Right atrium auricular region (tissue), 2 donors: ENCODE measurements at regions not wholly inside any gene's neighbourhood (a gene's known extent, or its start where the extent isn't known, plus 50 kb on each side); places are given as distances from the start of the nearest gene placed in this dataset.

Source experiments
- DNase-seq: peaks from one replicate; pipeline ENCODE4 v3.0.0-alpha.2; 2019; ENCODE audit warnings: low spot score
- H3K27ac ChIP-seq, 2 donors: fragments of 200-600 bp; sonication (generic); 1 replicate in 1 of 2; 2 replicates in 1 of 2; pipeline ENCODE4 v1.5.1; 2016 to 2019
- H3K27me3 ChIP-seq, 2 donors: fragments of 200-600 bp; sonication (generic); one replicate each; pipeline versions ENCODE4 v1.5.1 to v1.6.0; 2017 to 2019
- H3K36me3 ChIP-seq: fragments of 200-600 bp; sonication (generic); one replicate; pipeline ENCODE4 v1.5.1; 2016
- H3K4me1 ChIP-seq, 2 donors: fragments of 200-600 bp; sonication (generic); one replicate each; pipeline versions ENCODE4 v1.5.1 to v1.6.0; 2017 to 2019
- H3K4me3 ChIP-seq, 2 donors: fragments of 200-600 bp; sonication (generic); 1 replicate in 1 of 2; 2 replicates in 1 of 2; pipeline ENCODE4 v1.5.1; 2017 to 2019; ENCODE audit warnings: mild to moderate bottlenecking in 1 of 2, moderate library complexity in 1 of 2
- H3K9me3 ChIP-seq, 2 donors: fragments of 200-600 bp; sonication (generic); one replicate each; pipeline ENCODE4 v1.5.1; 2019
- CTCF ChIP-seq, 2 donors: fragments of 200-600 bp; sonication (generic); IDR thresholded peaks; one replicate each; pipeline ENCODE4 v1.5.1; 2019; ENCODE audit warnings: antibody characterized with exemption in 2 of 2

DNA sequence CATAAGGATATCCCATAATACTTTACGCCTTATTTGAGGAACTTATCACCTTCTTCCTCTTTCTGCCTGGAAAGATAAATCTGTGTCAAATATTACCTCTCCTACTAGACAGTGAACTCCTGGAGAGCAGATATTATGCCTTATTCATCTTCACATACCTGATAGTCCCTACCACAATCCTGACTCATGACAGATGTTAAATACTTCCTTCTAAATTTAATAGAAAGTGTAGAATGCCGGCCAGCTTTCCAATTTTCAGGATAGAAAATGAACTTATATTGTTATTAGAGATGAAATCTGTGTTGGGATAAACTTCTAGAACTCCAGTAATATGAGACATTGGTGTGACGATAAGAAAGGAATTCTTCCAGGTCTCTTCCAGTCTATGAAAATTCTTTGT, 89.0 kb downstream of the GCNT4 start:
- Histone ChIP-seq H3K27ac (no peak overlapping the region), H3K4me3 (no peak overlapping the region), H3K4me1 (no peaks in the 10 kb centered on the region), H3K36me3 (no peaks in the 10 kb centered on the region), H3K9me3 (no peaks in the 10 kb centered on the region), H3K27me3 (no peaks in the 10 kb centered on the region)
- no peak for DNase-seq
- no peak for TF ChIP-seq CTCF (IDR thresholded peaks at IDR 0.05)

DNA sequence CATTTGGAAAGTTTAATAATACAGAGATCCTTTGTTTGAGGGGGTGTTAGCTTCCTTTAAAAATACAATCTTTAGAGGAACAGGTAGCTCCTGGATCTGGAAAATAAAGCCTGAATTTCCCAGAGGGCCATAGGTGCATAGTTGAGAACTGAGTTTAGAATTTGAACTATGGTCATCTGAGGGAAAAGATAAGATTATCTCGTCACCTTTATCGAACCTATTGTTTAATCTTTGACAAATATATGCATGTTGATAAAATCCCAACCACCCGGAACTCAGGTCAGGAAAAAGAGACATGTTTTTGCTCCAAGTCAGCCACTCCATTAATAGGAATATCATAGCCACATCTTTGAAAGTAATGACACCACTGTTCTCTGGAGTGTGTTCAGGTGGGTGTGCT, 91.7 kb upstream of the FAM169A start:
- Histone ChIP-seq H3K27me3 (no peaks in the 10 kb centered on the region), H3K4me3 (no peak overlapping the region), H3K36me3 (no peaks in the 10 kb centered on the region), H3K27ac (no peak overlapping the region), H3K4me1 (no peaks in the 10 kb centered on the region), H3K9me3 (peaks cover 0 to 4% of the 10 kb centered on the region in 2 donors)
- TF ChIP-seq CTCF (IDR thresholded peaks at IDR 0.05): no peak
- no peak for DNase-seq

GRCh38 chr5:74957029-74957784, 91.0 kb upstream of the FAM169A start:
- no peaks in the 10 kb centered on the region for H3K36me3 ChIP-seq
- no peak overlapping the region for H3K27ac ChIP-seq
- H3K27me3 ChIP-seq: no peaks in the 10 kb centered on the region
- no peak overlapping the region for H3K4me3 ChIP-seq
- DNase-seq: no peak
- peaks cover 0 to 4% of the 10 kb centered on the region in 2 donors for H3K9me3 ChIP-seq
- H3K4me1 ChIP-seq: no peaks in the 10 kb centered on the region
- TF ChIP-seq CTCF (IDR thresholded peaks at IDR 0.05): no peak

- Histone ChIP-seq H3K4me3 (no peak overlapping the region), H3K36me3 (no peaks in the 10 kb centered on the region), H3K9me3 (peaks cover 0 to 4% of the 10 kb centered on the region in 2 donors), H3K4me1 (no peaks in the 10 kb centered on the region), H3K27ac (no peak overlapping the region), H3K27me3 (no peaks in the 10 kb centered on the region)
- no peak for DNase-seq
- TF ChIP-seq CTCF (IDR thresholded peaks at IDR 0.05): no peak
Measured at GRCh38 chr5:74956278-74956677, 90.1 kb upstream of the FAM169A start.

DNA sequence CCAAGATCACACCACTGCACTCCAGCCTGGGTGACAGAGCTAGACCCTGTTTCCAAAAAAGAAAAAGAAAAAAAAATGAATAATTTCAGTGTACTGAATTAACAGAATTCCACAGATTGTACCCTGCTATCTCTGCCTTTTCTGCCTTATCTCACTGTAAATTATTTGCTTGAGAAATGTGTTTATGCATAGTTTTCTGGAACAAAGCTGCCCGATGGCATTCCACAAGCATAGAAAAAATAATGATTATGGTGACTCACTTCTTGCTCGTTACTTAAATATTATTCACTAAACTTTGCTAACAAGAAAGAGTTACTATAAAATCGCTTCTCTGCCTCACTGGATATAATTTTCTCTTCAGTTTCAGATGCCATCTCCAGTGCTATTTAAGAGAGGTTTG, 88.7 kb upstream of the FAM169A start:
- Histone ChIP-seq H3K27me3 (no peaks in the 10 kb centered on the region), H3K4me1 (no peaks in the 10 kb centered on the region), H3K36me3 (no peaks in the 10 kb centered on the region), H3K4me3 (no peak overlapping the region), H3K9me3 (peaks cover 0 to 4% of the 10 kb centered on the region in 2 donors), H3K27ac (no peak overlapping the region)
- TF ChIP-seq CTCF (IDR thresholded peaks at IDR 0.05): no peak
- no peak for DNase-seq
